ENCODE measurements at regions not wholly inside any gene's neighbourhood (a gene's known extent, or its start where the extent isn't known, plus 50 kb on each side); places are given as distances from the start of the nearest gene placed in this dataset.
"Not testable (repeated sequence)": the region's sequence is repeated elsewhere in the genome, so short reads cannot be mapped to it uniquely, and the experiment has no call there.

- no peak for DNase-seq (ENCODE audit: low read depth)
These were observed 281.0 kb upstream of the MAOA start for GRCh38 chrX:43375136-43375535.

GRCh38 chrX:43380704-43381103 is 275.4 kb upstream of the MAOA start:
- DNase-seq (ENCODE audit: low read depth): no peak

- DNase-seq (ENCODE audit: low read depth): no peak
These were observed 269.2 kb upstream of the MAOA start for GRCh38 chrX:43386875-43387274.

- no peak for DNase-seq (ENCODE audit: low read depth)
These were observed 250.9 kb upstream of the MAOA start for GRCh38 chrX:43405191-43405590.

- DNase-seq (ENCODE audit: low read depth): no peak
These were observed 232.2 kb upstream of the MAOA start for GRCh38 chrX:43423876-43424275.

- no peak for DNase-seq (ENCODE audit: low read depth)
These were observed 219.6 kb upstream of the MAOA start for GRCh38 chrX:43436517-43436916.

- no peak for DNase-seq (ENCODE audit: low read depth)
These were observed 209.3 kb upstream of the MAOA start for GRCh38 chrX:43446752-43447151.

GRCh38 chrX:43448688-43449087 is 207.4 kb upstream of the MAOA start:
- DNase-seq (ENCODE audit: low read depth): no peak

GRCh38 chrX:43450355-43450754 is 205.7 kb upstream of the MAOA start:
- DNase-seq (ENCODE audit: low read depth): no peak

- DNase-seq (ENCODE audit: low read depth): not testable (repeated sequence)
These were observed 204.0 kb upstream of the MAOA start for GRCh38 chrX:43451976-43452686.

GRCh38 chrX:43456063-43456462 is 200.0 kb upstream of the MAOA start:
- DNase-seq (ENCODE audit: low read depth): no peak

GRCh38 chrX:43456906-43457305 is 199.2 kb upstream of the MAOA start:
- DNase-seq (ENCODE audit: low read depth): no peak

- no peak for DNase-seq (ENCODE audit: low read depth)
These were observed 188.4 kb upstream of the MAOA start for GRCh38 chrX:43467608-43468234.

GRCh38 chrX:43469391-43470054 is 186.6 kb upstream of the MAOA start:
- DNase-seq (ENCODE audit: low read depth): no peak

GRCh38 chrX:43474321-43474720 is 181.8 kb upstream of the MAOA start:
- DNase-seq (ENCODE audit: low read depth): no peak

- DNase-seq (ENCODE audit: low read depth): no peak
These were observed 177.0 kb upstream of the MAOA start for GRCh38 chrX:43479070-43479469.

- DNase-seq (ENCODE audit: low read depth): no peak
These were observed 176.2 kb upstream of the MAOA start for GRCh38 chrX:43479850-43480249.

GRCh38 chrX:43481576-43481975 is 174.5 kb upstream of the MAOA start:
- no peak for DNase-seq (ENCODE audit: low read depth)

GRCh38 chrX:43493756-43494155 is 162.3 kb upstream of the MAOA start:
- no peak for DNase-seq (ENCODE audit: low read depth)

- no peak for DNase-seq (ENCODE audit: low read depth)
These were observed 155.9 kb upstream of the MAOA start for GRCh38 chrX:43500246-43500645.

GRCh38 chrX:43500996-43501694 is 155.0 kb upstream of the MAOA start:
- no peak for DNase-seq (ENCODE audit: low read depth)

GRCh38 chrX:43504394-43504793 is 151.7 kb upstream of the MAOA start:
- DNase-seq (ENCODE audit: low read depth): no peak

- no peak for DNase-seq (ENCODE audit: low read depth)
These were observed 150.3 kb upstream of the MAOA start for GRCh38 chrX:43505769-43506168.

All from RPMI7951 (cell line).